ENCODE measurements at regions not wholly inside any gene's neighbourhood (a gene's known extent, or its start where the extent isn't known, plus 50 kb on each side); places are given as distances from the start of the nearest gene placed in this dataset.

DNA sequence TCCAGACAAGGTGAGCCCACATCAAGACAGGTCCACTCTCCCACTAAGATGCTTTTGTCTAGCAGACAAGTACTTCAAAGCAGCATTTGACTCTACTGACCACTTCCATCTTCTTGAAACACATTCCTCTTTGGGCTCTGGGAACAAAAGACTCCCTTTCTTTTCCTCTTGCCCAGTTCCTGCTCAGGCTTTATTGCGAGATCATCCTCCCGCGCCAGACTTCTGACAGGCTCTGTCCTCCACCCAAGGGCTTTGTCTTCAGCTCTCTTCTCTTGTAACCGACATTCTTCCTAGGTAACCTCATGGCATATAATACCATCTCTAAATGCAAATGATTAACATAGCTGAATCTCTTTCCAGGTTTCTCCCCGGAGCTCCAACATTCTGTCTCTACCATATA lies 85.8 kb downstream of the NUDT12 start:
- TF ChIP-seq, protein P1, sequence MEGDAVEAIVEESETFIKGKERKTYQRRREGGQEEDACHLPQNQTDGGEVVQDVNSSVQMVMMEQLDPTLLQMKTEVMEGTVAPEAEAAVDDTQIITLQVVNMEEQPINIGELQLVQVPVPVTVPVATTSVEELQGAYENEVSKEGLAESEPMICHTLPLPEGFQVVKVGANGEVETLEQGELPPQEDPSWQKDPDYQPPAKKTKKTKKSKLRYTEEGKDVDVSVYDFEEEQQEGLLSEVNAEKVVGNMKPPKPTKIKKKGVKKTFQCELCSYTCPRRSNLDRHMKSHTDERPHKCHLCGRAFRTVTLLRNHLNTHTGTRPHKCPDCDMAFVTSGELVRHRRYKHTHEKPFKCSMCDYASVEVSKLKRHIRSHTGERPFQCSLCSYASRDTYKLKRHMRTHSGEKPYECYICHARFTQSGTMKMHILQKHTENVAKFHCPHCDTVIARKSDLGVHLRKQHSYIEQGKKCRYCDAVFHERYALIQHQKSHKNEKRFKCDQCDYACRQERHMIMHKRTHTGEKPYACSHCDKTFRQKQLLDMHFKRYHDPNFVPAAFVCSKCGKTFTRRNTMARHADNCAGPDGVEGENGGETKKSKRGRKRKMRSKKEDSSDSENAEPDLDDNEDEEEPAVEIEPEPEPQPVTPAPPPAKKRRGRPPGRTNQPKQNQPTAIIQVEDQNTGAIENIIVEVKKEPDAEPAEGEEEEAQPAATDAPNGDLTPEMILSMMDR (IDR thresholded peaks at IDR 0.05; ENCODE audit: poor library complexity, severe bottlenecking), result no peak
- TF ChIP-seq EP300 (conservative IDR thresholded peaks at IDR 0.05; ENCODE audit: poor library complexity, severe bottlenecking), result no peak
